ENCODE measurements at regions not wholly inside any gene's neighbourhood (a gene's known extent, or its start where the extent isn't known, plus 50 kb on each side); places are given as distances from the start of the nearest gene placed in this dataset.

DNA sequence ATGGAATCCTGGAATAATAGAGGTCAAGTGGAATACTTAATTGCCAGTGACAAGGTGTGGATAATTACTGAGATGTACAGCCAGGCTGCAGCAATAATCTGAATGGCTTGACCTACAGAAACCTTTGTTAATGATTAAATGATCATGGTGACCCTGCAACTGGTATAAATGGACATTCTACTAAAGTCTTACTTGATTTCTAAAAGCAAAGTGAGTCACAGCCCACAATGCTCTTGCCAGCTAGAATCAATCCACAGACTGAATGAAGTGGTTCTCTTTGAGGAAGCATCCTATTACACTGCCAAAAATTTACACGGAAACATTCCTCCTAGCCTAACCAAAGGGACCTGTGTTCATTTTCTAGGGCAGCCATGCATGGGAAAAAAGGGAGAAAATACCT, 518.5 kb downstream of the SOX5 start:
- Histone ChIP-seq H3K79me2 (ENCODE audit: insufficient read depth, low read depth, low read length) (no peaks in the 10 kb centered on the region), H3K4me1 (ENCODE audit: insufficient read depth, low read length, poor library complexity, severe bottlenecking) (no peaks in the 10 kb centered on the region), H3K4me2 (ENCODE audit: low read length) (no peak overlapping the region), H3K27ac (ENCODE audit: low read depth, low read length, poor library complexity, severe bottlenecking) (no peak overlapping the region), H4K20me1 (ENCODE audit: insufficient read depth, low read length) (no peaks in the 10 kb centered on the region), H3K9me3 (ENCODE audit: low read length) (no peaks in the 10 kb centered on the region), H3K36me3 (ENCODE audit: insufficient read depth, low read length) (no peaks in the 10 kb centered on the region), H3K9me2 (ENCODE audit: insufficient read depth, low read length) (no peaks in the 10 kb centered on the region), H2AFZ (ENCODE audit: low read length) (no peak overlapping the region), H3K4me3 (ENCODE audit: low read depth, low read length, poor library complexity, severe bottlenecking) (no peak overlapping the region)
- intact Hi-C loops (cut with micrococcal nuclease; ENCODE audit: unreplicated experiment): no loop called here
- ChIA-PET POLR2A (interaction anchor here (0.7 kb wide), 2 partner anchors 10 to 157 kb away, joined by 3 read pairs; no protein-coding TSS in a partner anchor), CTCF (ENCODE audit: unreplicated experiment) (no interaction called here)
- no peak for DNase-seq (ENCODE audit: low spot score)
- TF ChIP-seq, protein P1, sequence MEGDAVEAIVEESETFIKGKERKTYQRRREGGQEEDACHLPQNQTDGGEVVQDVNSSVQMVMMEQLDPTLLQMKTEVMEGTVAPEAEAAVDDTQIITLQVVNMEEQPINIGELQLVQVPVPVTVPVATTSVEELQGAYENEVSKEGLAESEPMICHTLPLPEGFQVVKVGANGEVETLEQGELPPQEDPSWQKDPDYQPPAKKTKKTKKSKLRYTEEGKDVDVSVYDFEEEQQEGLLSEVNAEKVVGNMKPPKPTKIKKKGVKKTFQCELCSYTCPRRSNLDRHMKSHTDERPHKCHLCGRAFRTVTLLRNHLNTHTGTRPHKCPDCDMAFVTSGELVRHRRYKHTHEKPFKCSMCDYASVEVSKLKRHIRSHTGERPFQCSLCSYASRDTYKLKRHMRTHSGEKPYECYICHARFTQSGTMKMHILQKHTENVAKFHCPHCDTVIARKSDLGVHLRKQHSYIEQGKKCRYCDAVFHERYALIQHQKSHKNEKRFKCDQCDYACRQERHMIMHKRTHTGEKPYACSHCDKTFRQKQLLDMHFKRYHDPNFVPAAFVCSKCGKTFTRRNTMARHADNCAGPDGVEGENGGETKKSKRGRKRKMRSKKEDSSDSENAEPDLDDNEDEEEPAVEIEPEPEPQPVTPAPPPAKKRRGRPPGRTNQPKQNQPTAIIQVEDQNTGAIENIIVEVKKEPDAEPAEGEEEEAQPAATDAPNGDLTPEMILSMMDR (conservative IDR thresholded peaks at IDR 0.05; ENCODE audit: low read length): no peak
- no peak for TF ChIP-seq EZH2phosphoT487 (IDR thresholded peaks at IDR 0.05; ENCODE audit: borderline replicate concordance, low read depth, low read length)
- BruUV-seq (replicated peaks): no TSS peak

DNA sequence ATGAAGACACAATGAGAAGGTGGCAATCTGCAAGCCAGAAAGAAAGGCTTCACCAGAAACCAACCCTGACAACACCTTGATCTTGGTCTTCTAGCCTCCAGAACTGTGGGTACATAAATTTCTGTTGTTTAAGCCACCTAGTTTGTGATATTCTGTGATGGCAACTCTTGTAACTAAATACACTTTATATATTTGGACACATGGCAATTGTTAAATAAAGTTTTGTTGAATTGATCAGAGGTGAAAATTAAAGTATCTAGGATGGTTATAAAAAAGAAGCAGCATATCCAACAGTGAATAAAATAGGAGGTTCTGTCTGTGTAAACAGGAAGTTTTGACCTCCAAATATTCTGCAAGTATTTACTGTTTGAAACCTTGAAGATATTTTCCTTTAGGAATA, 516.3 kb downstream of the SOX5 start:
- Histone ChIP-seq H3K79me2 (ENCODE audit: insufficient read depth, low read depth, low read length) (no peaks in the 10 kb centered on the region), H3K4me2 (ENCODE audit: low read length) (no peak overlapping the region), H3K27ac (ENCODE audit: low read depth, low read length, poor library complexity, severe bottlenecking) (no peak overlapping the region), H3K36me3 (ENCODE audit: insufficient read depth, low read length) (no peaks in the 10 kb centered on the region), H3K9me2 (ENCODE audit: insufficient read depth, low read length) (no peaks in the 10 kb centered on the region), H4K20me1 (ENCODE audit: insufficient read depth, low read length) (no peaks in the 10 kb centered on the region), H3K4me1 (ENCODE audit: insufficient read depth, low read length, poor library complexity, severe bottlenecking) (no peaks in the 10 kb centered on the region), H3K9me3 (ENCODE audit: low read length) (no peaks in the 10 kb centered on the region), H3K4me3 (ENCODE audit: low read depth, low read length, poor library complexity, severe bottlenecking) (no peak overlapping the region), H2AFZ (ENCODE audit: low read length) (no peak overlapping the region)
- TF ChIP-seq, protein P1 (conservative IDR thresholded peaks at IDR 0.05; ENCODE audit: low read length): no peak
- TF ChIP-seq EZH2phosphoT487 (IDR thresholded peaks at IDR 0.05; ENCODE audit: borderline replicate concordance, low read depth, low read length): no peak
- intact Hi-C loops (cut with micrococcal nuclease; ENCODE audit: unreplicated experiment): no loop called here
- POLR2A ChIA-PET: interaction anchor here (0.7 kb wide), 2 partner anchors 11 to 130 kb away, joined by 3 to 4 read pairs; no protein-coding TSS in a partner anchor
- CTCF ChIA-PET (ENCODE audit: unreplicated experiment): no interaction called here
- no peak for DNase-seq (ENCODE audit: low spot score)
- BruUV-seq (replicated peaks): no TSS peak

DNA sequence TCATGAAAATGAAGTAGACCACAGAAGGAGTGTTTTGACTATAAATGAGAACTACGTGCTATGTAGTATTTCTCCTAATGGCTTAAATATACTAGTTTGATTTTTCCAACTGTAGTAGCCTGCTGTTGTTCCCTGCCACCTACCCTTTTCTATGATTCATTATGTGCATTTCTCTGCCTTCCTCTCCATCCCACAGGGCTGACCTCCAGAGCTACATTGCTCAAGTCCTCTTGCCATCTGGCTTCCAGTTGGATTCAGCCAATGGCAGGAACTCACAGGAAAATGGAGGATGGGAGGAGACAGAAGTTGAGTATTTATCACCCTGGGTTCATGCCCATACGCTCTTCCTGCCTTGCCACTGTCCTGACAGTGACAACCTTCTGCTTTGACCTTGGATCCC, 515.3 kb downstream of the SOX5 start:
- H3K9me3 ChIP-seq (ENCODE audit: low read length): no peaks in the 10 kb centered on the region

More for the DNA sequence above, 515.3 kb downstream of the SOX5 start:
- H3K36me3 ChIP-seq (ENCODE audit: insufficient read depth, low read length): no peaks in the 10 kb centered on the region
- H3K4me3 ChIP-seq (ENCODE audit: low read depth, low read length, poor library complexity, severe bottlenecking): no peak overlapping the region
- no peak for TF ChIP-seq EZH2phosphoT487 (IDR thresholded peaks at IDR 0.05; ENCODE audit: borderline replicate concordance, low read depth, low read length)
- TF ChIP-seq, protein P1 (conservative IDR thresholded peaks at IDR 0.05; ENCODE audit: low read length): no peak
- no TSS peak for BruUV-seq (replicated peaks)
- H3K79me2 ChIP-seq (ENCODE audit: insufficient read depth, low read depth, low read length): no peaks in the 10 kb centered on the region
- H3K9me2 ChIP-seq (ENCODE audit: insufficient read depth, low read length): no peaks in the 10 kb centered on the region
- intact Hi-C loops (cut with micrococcal nuclease; ENCODE audit: unreplicated experiment): no loop called here
- CTCF ChIA-PET (ENCODE audit: unreplicated experiment): no interaction called here
- no peaks in the 10 kb centered on the region for H3K4me1 ChIP-seq (ENCODE audit: insufficient read depth, low read length, poor library complexity, severe bottlenecking)
- H3K27ac ChIP-seq (ENCODE audit: low read depth, low read length, poor library complexity, severe bottlenecking): no peak overlapping the region
- no peak overlapping the region for H2AFZ ChIP-seq (ENCODE audit: low read length)
- POLR2A ChIA-PET: no interaction called here
- H4K20me1 ChIP-seq (ENCODE audit: insufficient read depth, low read length): no peaks in the 10 kb centered on the region
- no peak for DNase-seq (ENCODE audit: low spot score)
- H3K4me2 ChIP-seq (ENCODE audit: low read length): no peak overlapping the region
